Astrocyte (in vitro differentiated cells and primary cell): ENCODE measurements at regions not wholly inside any gene's neighbourhood (a gene's known extent, or its start where the extent isn't known, plus 50 kb on each side); places are given as distances from the start of the nearest gene placed in this dataset.

ENCODE experiments used
- DNase-seq: peaks from one replicate; pipeline ENCODE4 v3.0.0-alpha.2; 2010; ENCODE audit warnings: low read depth
- FAIRE-seq: peaks from 2 replicates; lab custom pipeline; 2011; peaks lifted over from hg19 to GRCh38; lab: Jason Lieb, UNC
- H2AFZ ChIP-seq: 2 replicates; pipeline ENCODE4 v1.6.0; 2012; ENCODE audit warnings: low read depth, low read length, inconsistent platforms
- H3K27ac ChIP-seq: 2 replicates; pipeline ENCODE4 v1.5.1; 2011; ENCODE audit warnings: low read depth, low read length, inconsistent platforms
- H3K27me3 ChIP-seq: 2 replicates; pipeline ENCODE4 v1.6.0; 2011; ENCODE audit warnings: low read length, inconsistent platforms; ENCODE audit not compliant: insufficient read depth
- H3K36me3 ChIP-seq: 2 replicates; pipeline ENCODE4 v1.5.1; 2011; ENCODE audit warnings: low read length, inconsistent platforms; ENCODE audit not compliant: insufficient read depth
- H3K4me1 ChIP-seq: 2 replicates; pipeline ENCODE4 v1.5.1; 2011; ENCODE audit warnings: low read length, inconsistent platforms; ENCODE audit not compliant: insufficient read depth
- H3K4me2 ChIP-seq: 2 replicates; pipeline ENCODE4 v1.6.0; 2012; ENCODE audit warnings: low read length, inconsistent platforms
- H3K4me3 ChIP-seq: 2 replicates; pipeline ENCODE4 v1.5.1; 2011; ENCODE audit warnings: low read depth, mild to moderate bottlenecking, low read length, inconsistent platforms; ENCODE audit not compliant: insufficient read depth
- H3K79me2 ChIP-seq: 2 replicates; pipeline ENCODE4 v1.6.0; 2012; ENCODE audit warnings: mild to moderate bottlenecking, low read length, inconsistent platforms; ENCODE audit not compliant: insufficient read depth
- H3K9ac ChIP-seq: 2 replicates; pipeline ENCODE4 v1.6.0; 2012; ENCODE audit warnings: mild to moderate bottlenecking, low read length, inconsistent platforms
- H3K9me3 ChIP-seq: 2 replicates; pipeline ENCODE4 v1.5.1; 2012; ENCODE audit warnings: low read depth, mild to moderate bottlenecking, low read length, inconsistent platforms; ENCODE audit not compliant: insufficient read depth
- H4K20me1 ChIP-seq: 2 replicates; pipeline ENCODE4 v1.6.0; 2012; ENCODE audit warnings: low read length, inconsistent platforms; ENCODE audit not compliant: insufficient read depth
- H3K27ac Mint-ChIP-seq: one replicate; pipeline ENCODE4 v1.8.0; 2021; ENCODE audit warnings: mild to moderate bottlenecking, mixed read lengths; ENCODE audit not compliant: unreplicated experiment
- H3K27me3 Mint-ChIP-seq: one replicate; pipeline ENCODE4 v1.8.0; 2021; ENCODE audit warnings: low read depth, mixed read lengths; ENCODE audit not compliant: unreplicated experiment
- H3K36me3 Mint-ChIP-seq: one replicate; pipeline ENCODE4 v1.8.0; 2021; ENCODE audit warnings: low read depth, mixed read lengths; ENCODE audit not compliant: unreplicated experiment
- H3K4me1 Mint-ChIP-seq: one replicate; pipeline ENCODE4 v1.8.0; 2021; ENCODE audit warnings: low read depth, mixed read lengths; ENCODE audit not compliant: unreplicated experiment
- H3K4me3 Mint-ChIP-seq: one replicate; pipeline ENCODE4 v1.8.0; 2021; ENCODE audit warnings: mild to moderate bottlenecking, moderate library complexity, mixed read lengths; ENCODE audit not compliant: unreplicated experiment
- H3K9me3 Mint-ChIP-seq: one replicate; pipeline ENCODE4 v1.8.0; 2021; ENCODE audit warnings: mild to moderate bottlenecking, mixed read lengths; ENCODE audit not compliant: unreplicated experiment
- EZH2 ChIP-seq: IDR thresholded peaks from 2 replicates; pipeline ENCODE4 v1.6.1; 2012; ENCODE audit warnings: mild to moderate bottlenecking, low read length, inconsistent platforms; ENCODE audit not compliant: insufficient read depth
- TF ChIP-seq, protein P1 (sequence below): IDR thresholded peaks from 2 replicates; pipeline ENCODE4 v1.5.1; 2011; ENCODE audit warnings: low read depth, mild to moderate bottlenecking, inconsistent platforms, low read length, moderate library complexity; ENCODE audit not compliant: insufficient read depth

DNA sequence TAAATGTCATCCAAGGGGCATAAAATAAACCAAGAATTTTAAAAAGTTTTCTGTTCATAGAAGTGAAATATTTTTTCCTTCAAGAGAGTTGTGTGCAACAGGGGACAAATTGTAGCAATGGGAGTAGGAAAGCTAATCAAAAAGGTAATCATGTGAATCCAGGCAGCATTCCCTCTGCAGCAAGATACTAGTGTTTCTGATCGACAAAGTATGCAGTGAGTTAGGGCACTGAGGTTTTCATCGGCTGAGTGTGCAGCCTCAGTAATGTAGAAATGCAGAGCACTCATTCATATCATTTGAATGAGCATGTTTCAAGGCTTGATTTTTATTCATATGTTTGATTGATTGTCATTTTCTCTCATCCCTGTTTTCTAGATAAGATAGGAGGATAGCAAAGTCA lies 321.7 kb downstream of the PCDH7 start:
- H3K27ac Mint-ChIP-seq, result no peak overlapping the region
- no peak for FAIRE-seq

GRCh38 chr4:31043382-31044062 lies 323.4 kb downstream of the PCDH7 start:
- Mint-ChIP-seq H3K27me3 (no peaks in the 10 kb centered on the region), H3K4me3 (no peak overlapping the region), H3K4me1 (peaks cover 9% of the 10 kb centered on the region), H3K36me3 (peaks cover 5% of the 10 kb centered on the region), H3K27ac (no peak overlapping the region), H3K9me3 (no peaks in the 10 kb centered on the region)
- Histone ChIP-seq H3K4me3 (no peak overlapping the region), H3K36me3 (no peaks in the 10 kb centered on the region), H4K20me1 (no peaks in the 10 kb centered on the region), H3K9ac (no peak overlapping the region), H3K27ac (no peak overlapping the region), H2AFZ (no peak overlapping the region), H3K79me2 (no peaks in the 10 kb centered on the region), H3K4me2 (no peak overlapping the region), H3K27me3 (no peaks in the 10 kb centered on the region), H3K4me1 (no peaks in the 10 kb centered on the region), H3K9me3 (no peaks in the 10 kb centered on the region)
- FAIRE-seq, result no peak
- no peak for TF ChIP-seq EZH2
- TF ChIP-seq, protein P1, sequence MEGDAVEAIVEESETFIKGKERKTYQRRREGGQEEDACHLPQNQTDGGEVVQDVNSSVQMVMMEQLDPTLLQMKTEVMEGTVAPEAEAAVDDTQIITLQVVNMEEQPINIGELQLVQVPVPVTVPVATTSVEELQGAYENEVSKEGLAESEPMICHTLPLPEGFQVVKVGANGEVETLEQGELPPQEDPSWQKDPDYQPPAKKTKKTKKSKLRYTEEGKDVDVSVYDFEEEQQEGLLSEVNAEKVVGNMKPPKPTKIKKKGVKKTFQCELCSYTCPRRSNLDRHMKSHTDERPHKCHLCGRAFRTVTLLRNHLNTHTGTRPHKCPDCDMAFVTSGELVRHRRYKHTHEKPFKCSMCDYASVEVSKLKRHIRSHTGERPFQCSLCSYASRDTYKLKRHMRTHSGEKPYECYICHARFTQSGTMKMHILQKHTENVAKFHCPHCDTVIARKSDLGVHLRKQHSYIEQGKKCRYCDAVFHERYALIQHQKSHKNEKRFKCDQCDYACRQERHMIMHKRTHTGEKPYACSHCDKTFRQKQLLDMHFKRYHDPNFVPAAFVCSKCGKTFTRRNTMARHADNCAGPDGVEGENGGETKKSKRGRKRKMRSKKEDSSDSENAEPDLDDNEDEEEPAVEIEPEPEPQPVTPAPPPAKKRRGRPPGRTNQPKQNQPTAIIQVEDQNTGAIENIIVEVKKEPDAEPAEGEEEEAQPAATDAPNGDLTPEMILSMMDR, result no peak
- no peak for DNase-seq

More for the DNA sequence above, 321.7 kb downstream of the PCDH7 start:
- no peak overlapping the region for H3K9ac ChIP-seq
- H3K4me3 ChIP-seq, result no peak overlapping the region
- H3K79me2 ChIP-seq, result no peaks in the 10 kb centered on the region
- no peak for TF ChIP-seq EZH2
- TF ChIP-seq, protein P1, result no peak
- H3K4me1 Mint-ChIP-seq, result peaks cover 9% of the 10 kb centered on the region
- DNase-seq, result peak; percentile 21
- no peaks in the 10 kb centered on the region for H3K9me3 ChIP-seq
- no peak overlapping the region for H2AFZ ChIP-seq
- H3K36me3 Mint-ChIP-seq, result peaks cover 5% of the 10 kb centered on the region
- no peak overlapping the region for H3K4me2 ChIP-seq
- no peak overlapping the region for H3K4me3 Mint-ChIP-seq
- H3K27me3 Mint-ChIP-seq, result no peaks in the 10 kb centered on the region
- no peak overlapping the region for H3K27ac ChIP-seq
- H3K9me3 Mint-ChIP-seq, result no peaks in the 10 kb centered on the region
- H3K4me1 ChIP-seq, result no peaks in the 10 kb centered on the region
- H4K20me1 ChIP-seq, result no peaks in the 10 kb centered on the region
- no peaks in the 10 kb centered on the region for H3K27me3 ChIP-seq
- no peaks in the 10 kb centered on the region for H3K36me3 ChIP-seq

DNA sequence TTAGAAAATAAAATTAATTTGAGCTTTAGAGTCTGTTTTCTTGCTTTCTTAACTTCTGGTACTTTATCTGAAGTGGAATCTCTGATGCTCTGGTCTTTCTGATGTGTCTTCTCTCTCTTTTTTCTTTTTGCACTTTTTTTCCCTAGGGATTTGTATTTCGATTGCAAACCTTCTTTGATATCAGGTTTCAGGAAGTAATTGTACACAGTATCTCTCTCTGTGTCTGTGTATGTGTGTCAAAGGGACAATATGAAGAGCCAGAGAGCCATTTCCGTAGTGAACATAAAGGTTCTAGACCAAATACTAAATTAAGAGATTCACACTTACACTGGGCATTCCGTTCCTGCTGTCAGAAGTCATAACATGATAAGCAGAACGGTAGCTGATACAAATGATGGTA lies 325.0 kb downstream of the PCDH7 start:
- Mint-ChIP-seq H3K4me1 (peaks cover 9% of the 10 kb centered on the region), H3K27me3 (no peaks in the 10 kb centered on the region), H3K9me3 (no peaks in the 10 kb centered on the region), H3K4me3 (no peak overlapping the region), H3K27ac (no peak overlapping the region), H3K36me3 (no peaks in the 10 kb centered on the region)
- H3K27ac ChIP-seq, result no peak overlapping the region
- no peaks in the 10 kb centered on the region for H3K79me2 ChIP-seq
- no peaks in the 10 kb centered on the region for H3K4me1 ChIP-seq
- H3K9me3 ChIP-seq, result no peaks in the 10 kb centered on the region
- H3K9ac ChIP-seq, result no peak overlapping the region
- H3K36me3 ChIP-seq, result no peaks in the 10 kb centered on the region
- H3K27me3 ChIP-seq, result no peaks in the 10 kb centered on the region
- FAIRE-seq (no peak), DNase-seq (no peak)
- no peak overlapping the region for H3K4me3 ChIP-seq
- H2AFZ ChIP-seq, result no peak overlapping the region
- no peak overlapping the region for H3K4me2 ChIP-seq
- TF ChIP-seq, protein P1, result no peak
- TF ChIP-seq EZH2, result no peak
- no peaks in the 10 kb centered on the region for H4K20me1 ChIP-seq
